Liver (tissue), 3 donors: ENCODE measurements at regions not wholly inside any gene's neighbourhood (a gene's known extent, or its start where the extent isn't known, plus 50 kb on each side); places are given as distances from the start of the nearest gene placed in this dataset.

Experiments
- ATF3 ChIP-seq: IDR thresholded peaks from 2 replicates; pipeline ENCODE4 v1.6.1; 2016; ENCODE audit warnings: antibody characterized with exemption
- CTCF ChIP-seq: fragments of 150-350 bp; IDR thresholded peaks from 2 replicates; pipeline ENCODE4 v1.5.1; 2017; ENCODE audit warnings: improper control_type of control experiment, low read depth, low read length; ENCODE audit not compliant: missing input control
- EGR1 ChIP-seq, 2 donors: IDR thresholded peaks; 2 replicates each; pipeline ENCODE4 v1.6.1; 2016 to 2018; ENCODE audit warnings: antibody characterized with exemption in 2 of 2, low read depth in 2 of 2
- FOXA1 ChIP-seq: IDR thresholded peaks from 2 replicates; pipeline ENCODE4 v1.6.1; 2016; ENCODE audit warnings: antibody characterized with exemption
- GABPA ChIP-seq, 2 donors: IDR thresholded peaks in 1 of 2; conservative IDR thresholded peaks in 1 of 2; 2 replicates each; pipeline ENCODE4 v1.6.1; 2016; ENCODE audit warnings: antibody characterized with exemption in 2 of 2, mild to moderate bottlenecking in 1 of 2, moderate library complexity in 1 of 2
- JUND ChIP-seq, 2 donors: IDR thresholded peaks; 2 replicates each; pipeline ENCODE4 v1.6.1; 2016; ENCODE audit warnings: antibody characterized with exemption in 2 of 2
- MAX ChIP-seq: IDR thresholded peaks from 2 replicates; pipeline ENCODE4 v1.6.1; 2016; ENCODE audit warnings: antibody characterized with exemption
- NR2F2 ChIP-seq: IDR thresholded peaks from 2 replicates; pipeline ENCODE4 v1.6.1; 2016; ENCODE audit warnings: antibody characterized with exemption
- RAD21 ChIP-seq, 2 donors: IDR thresholded peaks; 2 replicates each; pipeline ENCODE4 v1.6.1; 2016; ENCODE audit warnings: antibody characterized with exemption in 2 of 2, mild to moderate bottlenecking in 2 of 2
- TAF1 ChIP-seq: conservative IDR thresholded peaks from 2 replicates; pipeline ENCODE4 v1.6.1; 2016; ENCODE audit warnings: antibody characterized with exemption, mild to moderate bottlenecking
- donor health status: healthy.
- donor health status: healthy.

GRCh38 chr2:23128684-23129292, 256.2 kb upstream of the KLHL29 start:
- no peak for TF ChIP-seq CTCF
- no peak for TF ChIP-seq TAF1
- no peak for TF ChIP-seq FOXA1
- TF ChIP-seq RAD21 (IDR thresholded peaks at IDR 0.05) = no peak
- no peak for TF ChIP-seq EGR1 (IDR thresholded peaks at IDR 0.05; ENCODE audit: low read depth in 2 of 2)
- TF ChIP-seq ATF3 = no peak
- TF ChIP-seq JUND (IDR thresholded peaks at IDR 0.05) = no peak
- no peak for TF ChIP-seq NR2F2
- TF ChIP-seq MAX = no peak
- no peak for TF ChIP-seq GABPA (IDR thresholded peaks at IDR 0.05 in 1 of 2, conservative IDR thresholded peaks at IDR 0.05 in 1 of 2)
